ENCODE measurements at regions not wholly inside any gene's neighbourhood (a gene's known extent, or its start where the extent isn't known, plus 50 kb on each side); places are given as distances from the start of the nearest gene placed in this dataset.

DNA sequence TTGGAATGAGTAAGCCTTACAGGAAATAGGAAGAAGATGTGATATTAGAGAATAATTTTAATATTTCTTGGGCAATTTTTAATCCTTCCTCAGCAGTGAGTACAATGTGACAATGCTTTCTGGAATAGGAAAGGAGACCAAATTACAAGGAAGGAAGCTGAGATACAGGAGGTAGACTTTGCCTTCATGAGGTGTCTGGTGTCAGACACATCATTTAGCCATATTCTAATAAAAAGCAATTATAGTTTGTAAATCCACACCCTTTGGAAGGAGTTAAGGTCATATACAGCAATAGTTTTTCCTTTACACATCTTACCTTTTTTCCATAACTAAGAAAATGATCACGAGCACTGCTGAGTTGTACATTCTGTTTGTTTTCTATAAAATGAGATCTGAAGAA is 390.4 kb downstream of the SH3GL2 start:
- ATAC-seq (ENCODE audit: low read depth): no peak
- ChIA-PET CTCF (no interaction called here), POLR2A (ENCODE audit: unreplicated experiment) (no interaction called here)
- H3K9ac ChIP-seq (ENCODE audit: low read depth, low read length): no peak overlapping the region
- H3K18ac ChIP-seq (ENCODE audit: low read depth, low read length): no peak overlapping the region
- no peak overlapping the region for H2AK9ac ChIP-seq (replicated peaks; ENCODE audit: low read depth, low read length, poor library complexity)
- H4K8ac ChIP-seq (ENCODE audit: low read depth in 2 of 2, low read length in 2 of 2): no peak overlapping the region
- no peaks in the 10 kb centered on the region for H4K20me1 ChIP-seq (ENCODE audit: insufficient read depth, low read length)
- no peak overlapping the region for H3K4me3 ChIP-seq (ENCODE audit: insufficient read depth, low read depth, low read length)
- H3K23ac ChIP-seq (ENCODE audit: low read depth, low read length): no peak overlapping the region
- intact Hi-C loops (cut with micrococcal nuclease) (no loop called here), dilution Hi-C loops (cut with HindIII; ENCODE audit: low sequenced_read_pairs, unreplicated experiment) (no loop called here), in situ Hi-C loops (cut with MboI; ENCODE audit: low sequenced_read_pairs) (no loop called here)
- H2AK5ac ChIP-seq (ENCODE audit: low read depth, low read length): no peak overlapping the region
- H2BK120ac ChIP-seq (ENCODE audit: low read depth, low read length): no peak overlapping the region
- TF ChIP-seq RCOR1 (IDR thresholded peaks at IDR 0.05; ENCODE audit: insufficient replicate concordance, low read length): no peak
- no peak for TF ChIP-seq MXI1 (IDR thresholded peaks at IDR 0.05; ENCODE audit: borderline replicate concordance, low read depth, low read length)
- no peak for TF ChIP-seq FOS (IDR thresholded peaks at IDR 0.05; ENCODE audit: low read depth, low read length)
- no peak for TF ChIP-seq RFX5 (IDR thresholded peaks at IDR 0.05; ENCODE audit: low read depth, low read length)
- TF ChIP-seq, protein P1, sequence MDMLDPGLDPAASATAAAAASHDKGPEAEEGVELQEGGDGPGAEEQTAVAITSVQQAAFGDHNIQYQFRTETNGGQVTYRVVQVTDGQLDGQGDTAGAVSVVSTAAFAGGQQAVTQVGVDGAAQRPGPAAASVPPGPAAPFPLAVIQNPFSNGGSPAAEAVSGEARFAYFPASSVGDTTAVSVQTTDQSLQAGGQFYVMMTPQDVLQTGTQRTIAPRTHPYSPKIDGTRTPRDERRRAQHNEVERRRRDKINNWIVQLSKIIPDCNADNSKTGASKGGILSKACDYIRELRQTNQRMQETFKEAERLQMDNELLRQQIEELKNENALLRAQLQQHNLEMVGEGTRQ (IDR thresholded peaks at IDR 0.05; ENCODE audit: low read depth, low read length): no peak
- TF ChIP-seq SMC3 (IDR thresholded peaks at IDR 0.05; ENCODE audit: low read depth, low read length): no peak
- TF ChIP-seq, protein P2, sequence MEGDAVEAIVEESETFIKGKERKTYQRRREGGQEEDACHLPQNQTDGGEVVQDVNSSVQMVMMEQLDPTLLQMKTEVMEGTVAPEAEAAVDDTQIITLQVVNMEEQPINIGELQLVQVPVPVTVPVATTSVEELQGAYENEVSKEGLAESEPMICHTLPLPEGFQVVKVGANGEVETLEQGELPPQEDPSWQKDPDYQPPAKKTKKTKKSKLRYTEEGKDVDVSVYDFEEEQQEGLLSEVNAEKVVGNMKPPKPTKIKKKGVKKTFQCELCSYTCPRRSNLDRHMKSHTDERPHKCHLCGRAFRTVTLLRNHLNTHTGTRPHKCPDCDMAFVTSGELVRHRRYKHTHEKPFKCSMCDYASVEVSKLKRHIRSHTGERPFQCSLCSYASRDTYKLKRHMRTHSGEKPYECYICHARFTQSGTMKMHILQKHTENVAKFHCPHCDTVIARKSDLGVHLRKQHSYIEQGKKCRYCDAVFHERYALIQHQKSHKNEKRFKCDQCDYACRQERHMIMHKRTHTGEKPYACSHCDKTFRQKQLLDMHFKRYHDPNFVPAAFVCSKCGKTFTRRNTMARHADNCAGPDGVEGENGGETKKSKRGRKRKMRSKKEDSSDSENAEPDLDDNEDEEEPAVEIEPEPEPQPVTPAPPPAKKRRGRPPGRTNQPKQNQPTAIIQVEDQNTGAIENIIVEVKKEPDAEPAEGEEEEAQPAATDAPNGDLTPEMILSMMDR (conservative IDR thresholded peaks at IDR 0.05; ENCODE audit: low read depth, low read length): no peak
- no peak for TF ChIP-seq RAD21 (IDR thresholded peaks at IDR 0.05; ENCODE audit: low read length)
- TF ChIP-seq CHD1 (IDR thresholded peaks at IDR 0.05; ENCODE audit: low read depth, low read length): no peak
- TF ChIP-seq, protein P3, sequence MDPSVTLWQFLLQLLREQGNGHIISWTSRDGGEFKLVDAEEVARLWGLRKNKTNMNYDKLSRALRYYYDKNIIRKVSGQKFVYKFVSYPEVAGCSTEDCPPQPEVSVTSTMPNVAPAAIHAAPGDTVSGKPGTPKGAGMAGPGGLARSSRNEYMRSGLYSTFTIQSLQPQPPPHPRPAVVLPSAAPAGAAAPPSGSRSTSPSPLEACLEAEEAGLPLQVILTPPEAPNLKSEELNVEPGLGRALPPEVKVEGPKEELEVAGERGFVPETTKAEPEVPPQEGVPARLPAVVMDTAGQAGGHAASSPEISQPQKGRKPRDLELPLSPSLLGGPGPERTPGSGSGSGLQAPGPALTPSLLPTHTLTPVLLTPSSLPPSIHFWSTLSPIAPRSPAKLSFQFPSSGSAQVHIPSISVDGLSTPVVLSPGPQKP (IDR thresholded peaks at IDR 0.05; ENCODE audit: borderline replicate concordance, low read depth, low read length): no peak
- no peak for TF ChIP-seq POLR2A (IDR thresholded peaks at IDR 0.05; ENCODE audit: low read depth, low read length)
- no peak for TF ChIP-seq CEBPB (IDR thresholded peaks at IDR 0.05; ENCODE audit: low read depth, low read length)
- TF ChIP-seq NFE2L2 (IDR thresholded peaks at IDR 0.05; ENCODE audit: low read depth, low read length): no peak
- TF ChIP-seq MAZ (IDR thresholded peaks at IDR 0.05; ENCODE audit: borderline replicate concordance, low read depth, low read length): no peak
- no peak for TF ChIP-seq MAFK (IDR thresholded peaks at IDR 0.05; ENCODE audit: low read depth, low read length)
- TF ChIP-seq BHLHE40 (IDR thresholded peaks at IDR 0.05; ENCODE audit: low read depth, low read length): no peak
- WGBS, 2 experiments (ENCODE audit: extremely low coverage in 2 of 2, insufficient read length in 1 of 2): no CpG with 5 or more reads among the region's 1 CpG
- no peaks in the 10 kb centered on the region for H3K27me3 ChIP-seq (ENCODE audit: control insufficient read depth, insufficient read depth, low read length)
- H4K5ac ChIP-seq (ENCODE audit: low read depth, low read length): no peak overlapping the region
- H3K9me3 ChIP-seq (ENCODE audit: control insufficient read depth, insufficient read depth, low read length): no peaks in the 10 kb centered on the region
- no peak overlapping the region for H2BK5ac ChIP-seq (ENCODE audit: low read depth, low read length, poor library complexity, severe bottlenecking)
- H4K91ac ChIP-seq (ENCODE audit: insufficient read depth, low read depth, low read length): no peak overlapping the region
- H3K14ac ChIP-seq (replicated peaks; ENCODE audit: low read depth, low read length): no peak overlapping the region
- no peak for DNase-seq
- no peak overlapping the region for H3K4ac ChIP-seq (ENCODE audit: low read depth, low read length)
- BruUV-seq (replicated peaks): no TSS peak
- no peak overlapping the region for H3K4me2 ChIP-seq (ENCODE audit: low read depth, low read length)
- H3K9me1 ChIP-seq (ENCODE audit: insufficient read depth, low read length): no peaks in the 10 kb centered on the region
- no peak overlapping the region for H2AFZ ChIP-seq (replicated peaks; ENCODE audit: low read length, poor library complexity)
- no peak overlapping the region for H2BK15ac ChIP-seq (ENCODE audit: low read depth, low read length)
- no peak overlapping the region for H2BK20ac ChIP-seq (ENCODE audit: low read depth, low read length)
- H3K4me1 ChIP-seq (ENCODE audit: control insufficient read depth, insufficient read depth, low read length): no peaks in the 10 kb centered on the region
- H3K27ac ChIP-seq (ENCODE audit: insufficient read depth, low read length): no peak overlapping the region
- no peaks in the 10 kb centered on the region for H3K36me3 ChIP-seq (ENCODE audit: control insufficient read depth, insufficient read depth, low read length)
- H3K79me1 ChIP-seq (ENCODE audit: low read depth in 1 of 2, low read length in 2 of 2): no peaks in the 10 kb centered on the region
- H3K56ac ChIP-seq (ENCODE audit: extremely low read depth, insufficient read depth, low read length): no peak overlapping the region
